ENCODE measurements at regions not wholly inside any gene's neighbourhood (a gene's known extent, or its start where the extent isn't known, plus 50 kb on each side); places are given as distances from the start of the nearest gene placed in this dataset.
"Not testable (repeated sequence)": the region's sequence is repeated elsewhere in the genome, so short reads cannot be mapped to it uniquely, and the experiment has no call there.

DNA sequence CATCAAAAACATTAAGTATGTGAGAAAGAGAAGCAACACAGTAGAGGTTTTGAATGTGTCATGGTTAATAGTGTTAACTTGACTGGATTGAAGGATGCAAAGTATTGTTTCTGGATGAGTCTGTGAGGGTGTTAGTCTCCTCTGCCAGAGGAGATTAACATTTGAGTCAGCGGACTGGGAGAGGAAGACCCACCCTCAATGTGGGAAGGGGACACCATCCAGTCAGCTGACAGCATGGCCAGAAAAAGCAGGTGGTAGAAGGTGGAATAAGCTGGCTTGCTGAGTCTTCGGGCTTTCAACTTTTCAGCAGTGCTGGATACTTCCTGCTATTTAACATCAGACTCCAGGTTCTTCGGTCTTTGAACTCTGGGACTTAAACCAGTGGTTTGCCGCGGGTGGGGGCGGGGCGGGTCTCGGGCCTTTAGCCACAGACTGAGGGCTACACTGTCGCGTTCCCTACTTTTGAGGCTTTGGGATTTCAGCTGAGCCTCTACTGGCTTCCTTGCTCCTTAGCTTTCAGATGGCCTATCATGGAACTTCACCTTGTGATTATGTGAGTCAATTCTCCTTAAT, 309.9 kb upstream of the ST8SIA4 start:
- no peak for ATAC-seq (ENCODE audit: low read depth)
- Mint-ChIP-seq H3K4me1 (no peaks in the 10 kb centered on the region), H3K9me3 (peaks cover under 1% of the 10 kb centered on the region), H3K27ac (no peak overlapping the region), H3K27me3 (no peaks in the 10 kb centered on the region), H3K36me3 (no peaks in the 10 kb centered on the region), H3K4me3 (no peak overlapping the region)
- DNase-seq (ENCODE audit: low spot score in 2 of 2), result no peak

DNA sequence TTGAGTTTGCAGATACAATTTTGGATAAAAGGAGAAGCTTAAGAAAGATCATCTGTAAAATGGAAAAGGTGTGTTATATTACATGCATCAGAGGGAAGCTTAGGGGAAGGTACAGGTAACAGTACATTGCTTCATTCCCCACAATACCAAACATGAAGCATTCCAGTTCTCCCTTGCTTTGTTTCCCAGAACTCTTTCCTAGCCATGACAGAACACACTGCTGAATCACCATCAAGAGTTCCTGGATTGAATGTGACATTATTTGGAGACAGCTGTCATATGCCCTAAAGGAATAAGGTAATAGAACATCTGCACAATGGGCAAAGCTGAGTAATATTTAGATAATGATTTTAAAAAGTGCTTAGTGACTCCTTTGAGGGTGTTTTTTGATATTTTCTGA, 303.5 kb upstream of the ST8SIA4 start:
- Mint-ChIP-seq H3K4me1 (no peaks in the 10 kb centered on the region), H3K27me3 (peaks cover 3% of the 10 kb centered on the region), H3K36me3 (no peaks in the 10 kb centered on the region), H3K27ac (no peak overlapping the region), H3K4me3 (no peak overlapping the region), H3K9me3 (peaks cover 1% of the 10 kb centered on the region)
- DNase-seq (ENCODE audit: low spot score in 2 of 2) (no peak), ATAC-seq (ENCODE audit: low read depth) (no peak)

DNA sequence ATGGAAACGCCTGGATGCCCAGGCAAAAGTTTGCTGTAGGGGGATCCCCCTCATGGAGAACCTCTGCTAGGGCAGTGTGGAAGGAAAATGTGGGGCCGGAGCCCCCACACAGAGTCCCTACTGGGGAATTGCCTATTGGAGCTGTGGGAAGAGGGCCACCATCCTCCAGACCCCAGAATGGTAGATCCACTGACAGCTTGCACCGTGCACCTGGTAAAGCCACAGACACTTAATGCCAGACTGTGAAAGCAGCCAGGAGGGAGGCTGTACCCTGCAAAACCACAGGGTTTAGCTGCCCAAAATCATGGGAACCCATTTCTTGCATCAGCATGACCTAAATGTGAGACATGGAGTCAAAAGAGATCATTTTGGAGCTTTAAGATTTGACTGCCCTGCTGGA, 302.0 kb upstream of the ST8SIA4 start:
- not testable (repeated sequence) for H3K4me1 Mint-ChIP-seq; H3K4me3 Mint-ChIP-seq; H3K9me3 Mint-ChIP-seq; DNase-seq (ENCODE audit: low spot score in 2 of 2); H3K27ac Mint-ChIP-seq; H3K27me3 Mint-ChIP-seq; ATAC-seq (ENCODE audit: low read depth); H3K36me3 Mint-ChIP-seq

DNA sequence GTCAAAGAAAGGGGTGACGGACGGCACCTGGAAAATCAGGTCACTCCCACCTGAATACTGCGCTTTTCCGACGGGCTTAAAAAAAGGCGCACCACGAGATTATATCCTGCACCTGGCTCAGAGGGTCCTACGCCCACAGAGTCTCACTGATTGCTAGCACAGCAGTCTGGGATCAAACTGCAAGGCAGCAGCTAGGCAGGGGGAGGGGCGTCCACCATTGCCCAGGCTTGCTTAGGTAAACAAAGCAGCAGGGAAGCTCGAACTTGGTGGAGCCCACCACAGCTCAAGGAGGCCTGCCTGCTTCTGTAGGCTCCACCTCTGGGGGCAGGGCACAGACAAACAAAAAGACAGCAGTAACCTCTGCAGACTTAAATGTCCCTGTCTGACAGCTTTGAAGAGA, 277.3 kb upstream of the ST8SIA4 start:
- H3K4me1 Mint-ChIP-seq; H3K4me3 Mint-ChIP-seq; H3K36me3 Mint-ChIP-seq; ATAC-seq (ENCODE audit: low read depth); H3K9me3 Mint-ChIP-seq; DNase-seq (ENCODE audit: low spot score in 2 of 2); H3K27me3 Mint-ChIP-seq; H3K27ac Mint-ChIP-seq: not testable (repeated sequence)

DNA sequence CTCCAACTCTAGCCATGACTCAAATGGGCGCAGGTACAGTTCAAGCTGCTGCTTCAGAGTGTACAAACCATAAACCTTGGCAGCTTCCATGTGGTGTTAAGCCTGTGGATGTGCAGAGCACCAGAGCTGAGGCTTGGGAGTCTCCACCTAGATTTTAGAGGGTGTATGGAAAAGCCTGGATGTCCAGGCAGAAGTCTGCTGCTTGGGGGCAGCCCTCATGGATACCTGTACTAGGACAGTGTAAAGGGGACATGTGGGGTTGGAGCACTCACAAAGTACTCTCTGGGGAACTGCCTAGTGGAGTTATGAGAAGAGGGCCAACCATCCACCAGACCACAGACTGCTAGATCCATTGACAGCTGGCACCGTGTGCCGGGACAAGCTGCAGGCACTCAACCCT, 273.5 kb upstream of the ST8SIA4 start:
- DNase-seq (ENCODE audit: low spot score in 2 of 2), result no peak
- no peak overlapping the region for H3K27ac Mint-ChIP-seq
- peaks cover 5% of the 10 kb centered on the region for H3K9me3 Mint-ChIP-seq
- no peaks in the 10 kb centered on the region for H3K27me3 Mint-ChIP-seq
- no peaks in the 10 kb centered on the region for H3K4me1 Mint-ChIP-seq
- H3K4me3 Mint-ChIP-seq, result no peak overlapping the region
- no peak for ATAC-seq (ENCODE audit: low read depth)
- no peaks in the 10 kb centered on the region for H3K36me3 Mint-ChIP-seq

DNA sequence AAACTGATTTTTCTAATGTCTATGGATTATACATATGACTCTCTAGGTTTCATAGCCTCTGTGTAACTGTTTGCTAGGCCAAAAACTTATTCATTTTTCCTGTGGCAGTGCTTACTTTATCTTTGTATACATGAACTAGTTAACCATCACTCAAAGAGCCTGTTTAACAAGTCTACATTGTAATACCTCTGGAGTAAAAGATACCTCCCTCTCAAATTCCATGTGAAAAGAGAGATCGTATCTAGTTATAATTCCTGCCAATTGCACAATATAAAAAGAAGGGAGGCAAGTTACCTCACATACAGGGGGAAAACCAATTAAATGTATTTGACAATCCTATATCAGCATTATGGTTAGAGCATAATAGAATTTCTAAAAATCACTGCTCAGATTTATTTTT, 271.9 kb upstream of the ST8SIA4 start:
- H3K27me3 Mint-ChIP-seq, result no peaks in the 10 kb centered on the region
- no peak overlapping the region for H3K27ac Mint-ChIP-seq
- no peaks in the 10 kb centered on the region for H3K36me3 Mint-ChIP-seq
- no peak for DNase-seq (ENCODE audit: low spot score in 2 of 2)
- peaks cover 5% of the 10 kb centered on the region for H3K9me3 Mint-ChIP-seq
- H3K4me3 Mint-ChIP-seq, result no peak overlapping the region
- no peak for ATAC-seq (ENCODE audit: low read depth)
- H3K4me1 Mint-ChIP-seq, result no peaks in the 10 kb centered on the region

DNA sequence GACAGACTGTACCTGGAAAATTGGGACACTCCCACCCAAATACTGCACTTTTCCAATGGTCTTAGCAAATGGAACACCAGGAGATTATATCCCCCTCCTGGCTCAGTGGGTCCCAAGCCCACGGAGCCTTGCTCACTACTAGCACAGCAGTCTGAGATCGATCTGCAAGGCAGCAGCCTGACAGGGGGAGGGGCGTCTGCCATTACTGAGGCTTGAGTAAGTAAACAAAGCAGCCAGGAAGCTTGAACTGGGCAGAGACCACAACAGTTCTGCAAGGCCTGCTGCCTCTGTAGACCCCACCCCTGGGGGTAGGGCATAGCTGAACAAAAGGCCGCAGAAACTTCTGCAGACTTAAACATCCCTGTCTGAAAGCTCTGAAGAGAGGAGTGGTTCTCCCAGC, 260.0 kb upstream of the ST8SIA4 start:
- H3K27ac Mint-ChIP-seq, result no peak overlapping the region
- no peak for DNase-seq (ENCODE audit: low spot score in 2 of 2)
- no peak for ATAC-seq (ENCODE audit: low read depth)
- H3K4me1 Mint-ChIP-seq, result no peaks in the 10 kb centered on the region
- no peak overlapping the region for H3K4me3 Mint-ChIP-seq
- H3K36me3 Mint-ChIP-seq, result peaks cover 2% of the 10 kb centered on the region
- H3K27me3 Mint-ChIP-seq, result peaks cover 6% of the 10 kb centered on the region
- no peaks in the 10 kb centered on the region for H3K9me3 Mint-ChIP-seq

DNA sequence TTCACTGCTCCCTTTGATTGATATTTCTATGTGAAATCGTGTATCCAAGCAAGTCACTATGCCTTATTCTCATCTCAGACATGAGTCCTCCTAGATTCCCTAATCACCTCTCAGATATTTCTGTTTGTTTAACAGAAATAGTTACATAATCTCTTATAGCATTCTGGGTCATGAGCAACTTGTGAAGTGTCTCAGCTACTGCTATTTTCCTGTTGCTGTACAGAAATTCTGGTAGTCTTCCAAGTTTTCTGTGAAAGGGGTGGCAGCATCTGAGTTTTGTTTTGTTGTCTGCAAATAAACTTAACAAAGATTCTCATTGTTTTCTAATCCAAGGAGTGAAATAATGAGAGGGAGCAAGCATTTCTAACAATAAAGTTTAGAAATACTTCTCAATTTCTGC, 256.9 kb upstream of the ST8SIA4 start:
- Mint-ChIP-seq H3K4me3 (no peak overlapping the region), H3K27me3 (peaks cover 6% of the 10 kb centered on the region), H3K9me3 (peaks cover 4% of the 10 kb centered on the region), H3K36me3 (peaks cover 2% of the 10 kb centered on the region), H3K27ac (no peak overlapping the region), H3K4me1 (no peaks in the 10 kb centered on the region)
- DNase-seq (ENCODE audit: low spot score in 2 of 2) (no peak), ATAC-seq (ENCODE audit: low read depth) (no peak)

DNA sequence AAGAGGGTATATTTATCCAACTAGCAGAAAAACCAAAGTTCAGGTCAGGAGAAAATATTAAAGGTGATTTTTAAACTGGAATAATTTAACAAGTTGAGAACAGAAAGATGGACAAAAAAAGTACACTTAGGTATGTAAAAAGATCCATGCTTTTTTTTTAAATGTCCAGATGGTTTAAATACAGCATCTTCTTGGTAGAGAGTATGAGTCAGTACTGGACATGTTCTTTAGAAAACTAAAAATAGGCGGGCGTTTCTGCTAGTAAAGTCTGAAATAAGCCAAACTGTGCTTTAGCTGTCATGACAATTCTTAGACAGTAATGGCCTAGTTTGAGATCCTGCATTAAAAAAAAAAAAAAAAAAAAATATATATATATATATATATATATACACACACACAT, 255.9 kb upstream of the ST8SIA4 start:
- H3K4me1 Mint-ChIP-seq, result no peaks in the 10 kb centered on the region
- no peak overlapping the region for H3K4me3 Mint-ChIP-seq
- H3K27ac Mint-ChIP-seq, result no peak overlapping the region
- peaks cover 4% of the 10 kb centered on the region for H3K9me3 Mint-ChIP-seq
- ATAC-seq (ENCODE audit: low read depth) (no peak), DNase-seq (ENCODE audit: low spot score in 2 of 2) (no peak)
- no peaks in the 10 kb centered on the region for H3K36me3 Mint-ChIP-seq
- peaks cover 3% of the 10 kb centered on the region for H3K27me3 Mint-ChIP-seq

DNA sequence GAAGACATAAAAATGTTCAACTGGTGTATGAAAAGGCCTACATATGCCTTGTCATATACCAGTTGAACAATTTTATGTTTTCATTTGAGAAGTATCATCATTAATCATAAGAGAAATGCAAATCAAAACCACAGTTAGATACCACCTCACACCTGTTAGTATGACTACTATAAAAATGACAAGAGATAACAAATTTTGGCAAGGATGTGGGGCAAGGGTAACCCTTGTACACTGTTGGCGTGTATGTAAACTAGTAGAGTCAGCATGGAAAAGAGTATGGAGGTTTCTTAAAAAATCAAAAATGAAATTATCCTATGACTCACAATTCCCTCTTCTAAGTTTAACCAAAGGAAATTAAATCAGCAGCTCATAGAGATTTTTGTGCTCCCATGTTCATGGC, 250.4 kb upstream of the ST8SIA4 start:
- H3K36me3 Mint-ChIP-seq, result no peaks in the 10 kb centered on the region
- ATAC-seq (ENCODE audit: low read depth) (no peak), DNase-seq (ENCODE audit: low spot score in 2 of 2) (no peak)
- no peak overlapping the region for H3K27ac Mint-ChIP-seq
- peaks cover 4% of the 10 kb centered on the region for H3K9me3 Mint-ChIP-seq
- no peak overlapping the region for H3K4me3 Mint-ChIP-seq
- H3K4me1 Mint-ChIP-seq, result no peaks in the 10 kb centered on the region
- no peaks in the 10 kb centered on the region for H3K27me3 Mint-ChIP-seq

DNA sequence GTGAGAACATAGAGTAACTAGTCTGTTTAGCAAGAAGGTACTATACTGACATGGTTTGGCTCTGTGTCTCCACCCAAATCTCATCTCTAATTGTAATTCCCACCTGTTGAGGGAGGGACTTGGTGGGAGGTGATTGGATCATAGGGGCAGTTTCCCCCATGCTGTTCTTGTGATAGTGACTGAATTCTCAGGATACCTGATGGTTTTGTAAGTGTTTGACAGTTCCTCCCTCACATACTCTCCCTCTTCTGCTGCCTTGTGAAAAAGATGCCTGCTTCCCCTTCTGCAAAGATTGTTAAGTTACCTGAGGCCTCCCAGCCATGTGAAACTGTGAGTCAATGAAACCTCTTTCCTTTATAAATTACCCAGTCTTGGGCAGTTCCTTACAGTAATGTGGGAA, 240.4 kb upstream of the ST8SIA4 start:
- no peak for DNase-seq (ENCODE audit: low spot score in 2 of 2)
- Mint-ChIP-seq H3K4me3 (no peak overlapping the region), H3K36me3 (no peaks in the 10 kb centered on the region), H3K27ac (no peak overlapping the region), H3K27me3 (no peaks in the 10 kb centered on the region), H3K9me3 (no peaks in the 10 kb centered on the region), H3K4me1 (peaks cover 2% of the 10 kb centered on the region)
- no peak for ATAC-seq (ENCODE audit: low read depth)

DNA sequence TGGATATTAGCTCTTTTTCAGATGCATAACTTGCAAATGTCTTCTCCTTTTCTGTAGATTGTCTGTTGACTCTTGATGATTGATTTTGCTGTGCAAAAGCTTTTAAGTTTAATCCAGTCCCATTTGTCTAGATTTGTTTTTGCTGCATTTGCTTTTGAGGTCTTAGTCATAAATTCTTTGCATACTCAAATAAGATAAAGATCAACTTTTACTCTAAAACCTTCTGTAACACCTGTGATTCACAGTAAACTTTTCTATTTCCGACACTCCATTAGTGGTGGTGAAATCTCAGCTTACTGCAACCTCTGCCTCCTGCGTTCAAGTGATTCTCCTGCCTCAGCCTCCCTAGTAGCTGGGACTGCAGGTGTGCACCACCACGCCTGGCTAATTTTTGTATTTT, 239.0 kb upstream of the ST8SIA4 start:
- Mint-ChIP-seq H3K4me1 (peaks cover 2% of the 10 kb centered on the region), H3K36me3 (no peaks in the 10 kb centered on the region), H3K4me3 (no peak overlapping the region), H3K9me3 (no peaks in the 10 kb centered on the region), H3K27ac (no peak overlapping the region), H3K27me3 (no peaks in the 10 kb centered on the region)
- ATAC-seq (ENCODE audit: low read depth), result no peak
- DNase-seq (ENCODE audit: low spot score in 2 of 2), result no peak

DNA sequence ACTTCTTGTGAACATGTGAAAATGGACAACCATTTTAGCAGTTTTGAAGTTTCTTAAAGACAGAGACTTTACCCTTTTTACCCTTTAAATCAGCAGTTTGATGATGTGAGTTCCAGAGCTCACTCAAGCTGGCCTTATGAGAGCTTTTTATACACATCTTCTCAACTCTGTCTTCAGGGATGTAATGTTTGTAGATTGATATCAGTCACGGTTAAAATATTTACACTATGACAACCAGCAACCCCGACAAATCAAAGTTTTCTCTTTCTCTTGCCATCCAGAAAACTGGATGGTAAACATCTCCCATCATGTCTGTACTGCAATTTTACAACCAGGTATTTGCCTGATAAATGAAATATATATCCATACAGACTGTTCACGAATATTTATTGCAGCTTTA, 233.4 kb upstream of the ST8SIA4 start:
- DNase-seq (ENCODE audit: low spot score in 2 of 2) (no peak), ATAC-seq (ENCODE audit: low read depth) (no peak)
- no peak overlapping the region for H3K27ac Mint-ChIP-seq
- H3K36me3 Mint-ChIP-seq, result no peaks in the 10 kb centered on the region
- H3K9me3 Mint-ChIP-seq, result no peaks in the 10 kb centered on the region
- H3K27me3 Mint-ChIP-seq, result no peaks in the 10 kb centered on the region
- no peaks in the 10 kb centered on the region for H3K4me1 Mint-ChIP-seq
- no peak overlapping the region for H3K4me3 Mint-ChIP-seq

DNA sequence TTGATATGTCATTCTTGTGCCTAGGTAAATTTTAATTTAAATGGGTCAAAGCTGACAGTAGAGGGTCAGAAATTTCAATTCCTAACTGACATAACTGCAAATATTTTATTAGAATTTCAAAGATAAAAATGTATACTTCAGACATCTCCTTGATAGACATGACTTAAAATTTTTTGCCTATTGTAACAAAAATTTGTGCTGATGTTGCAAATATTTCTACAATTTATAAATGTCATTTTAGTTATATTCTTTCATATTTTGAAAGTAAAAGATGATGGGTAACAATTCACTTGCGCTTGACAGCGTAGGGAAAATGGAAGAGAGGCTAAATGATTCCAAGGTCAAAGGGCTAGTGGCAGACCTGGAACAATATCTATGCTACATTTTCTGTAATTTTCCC, 220.3 kb upstream of the ST8SIA4 start:
- no peaks in the 10 kb centered on the region for H3K4me1 Mint-ChIP-seq
- H3K4me3 Mint-ChIP-seq, result no peak overlapping the region
- H3K27ac Mint-ChIP-seq, result no peak overlapping the region
- no peaks in the 10 kb centered on the region for H3K27me3 Mint-ChIP-seq
- ATAC-seq (ENCODE audit: low read depth) (no peak), DNase-seq (ENCODE audit: low spot score in 2 of 2) (no peak)
- H3K9me3 Mint-ChIP-seq, result peaks cover 3% of the 10 kb centered on the region
- H3K36me3 Mint-ChIP-seq, result no peaks in the 10 kb centered on the region

DNA sequence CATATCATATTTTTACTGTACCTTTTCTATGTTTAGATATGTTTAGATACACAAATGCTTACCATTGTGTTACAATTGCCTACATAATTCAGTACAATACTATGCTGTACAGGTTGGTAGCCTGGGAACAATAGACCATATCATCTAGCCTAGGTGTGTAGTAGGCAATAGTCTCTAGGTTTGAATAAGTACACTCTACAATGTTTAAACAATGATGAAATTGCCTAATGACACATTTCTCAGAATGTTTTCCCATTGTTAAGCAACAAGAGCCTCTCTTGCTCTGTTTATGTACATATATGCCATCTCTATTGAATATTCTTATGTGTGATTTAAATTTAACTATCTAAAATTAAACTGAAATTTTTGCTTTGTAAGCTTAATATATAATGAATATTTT, 209.6 kb upstream of the ST8SIA4 start:
- H3K27me3 Mint-ChIP-seq, result peaks cover 4% of the 10 kb centered on the region
- H3K27ac Mint-ChIP-seq, result no peak overlapping the region
- no peaks in the 10 kb centered on the region for H3K36me3 Mint-ChIP-seq
- DNase-seq (ENCODE audit: low spot score in 2 of 2) (no peak), ATAC-seq (ENCODE audit: low read depth) (no peak)
- no peak overlapping the region for H3K4me3 Mint-ChIP-seq
- peaks cover 2% of the 10 kb centered on the region for H3K9me3 Mint-ChIP-seq
- H3K4me1 Mint-ChIP-seq, result no peaks in the 10 kb centered on the region

Data from memory B cell (primary cell).